H1 (cell line): ENCODE measurements at regions not wholly inside any gene's neighbourhood (a gene's known extent, or its start where the extent isn't known, plus 50 kb on each side); places are given as distances from the start of the nearest gene placed in this dataset.

Source experiments
- BRCA1 ChIP-seq: IDR thresholded peaks from 2 replicates; pipeline ENCODE4 v1.6.1; 2012; ENCODE audit warnings: low read depth, low read length, improper control_type of control experiment
- CBX5 ChIP-seq: fragments of 300-800, 300-1000 bp; sonication (generic); IDR thresholded peaks from 2 replicates; pipeline ENCODE4 v1.7.1; 2016; ENCODE audit warnings: antibody characterized with exemption, low read length, low read depth
- CHD2 ChIP-seq: IDR thresholded peaks from 2 replicates; pipeline ENCODE4 v1.6.1; 2012; ENCODE audit warnings: low read length, improper control_type of control experiment
- CTCF ChIP-seq, 3 experiments: IDR thresholded peaks; 1 replicate in 2 of 3; 2 replicates in 1 of 3; pipeline versions ENCODE4 v1.5.1 to v1.6.1; 2011; ENCODE audit warnings: low read length in 3 of 3, mild to moderate bottlenecking in 3 of 3, inconsistent platforms in 2 of 3, low read depth in 1 of 3, moderate library complexity in 1 of 3; ENCODE audit not compliant: insufficient read depth in 1 of 3; ENCODE audit errors: control extremely low read depth in 1 of 3
- POLR2A ChIP-seq, 2 experiments: IDR thresholded peaks; 1 replicate in 1 of 2; 2 replicates in 1 of 2; pipeline ENCODE4 v1.6.1; 2011; ENCODE audit warnings: low read depth in 2 of 2, low read length in 2 of 2, mild to moderate bottlenecking in 2 of 2; ENCODE audit errors: control extremely low read depth in 1 of 2
- SAP30 ChIP-seq: fragments of 300-600 bp; sonication (generic); IDR thresholded peaks from 2 replicates; pipeline ENCODE4 v1.7.1; 2012; ENCODE audit warnings: low read length, moderate library complexity, mild to moderate bottlenecking, inconsistent platforms; ENCODE audit not compliant: insufficient read depth, insufficient replicate concordance
- SP4 ChIP-seq: IDR thresholded peaks from 2 replicates; pipeline ENCODE4 v1.6.1; 2012; ENCODE audit warnings: low read length, inconsistent platforms
- TBP ChIP-seq: IDR thresholded peaks from 2 replicates; pipeline ENCODE4 v1.6.1; 2011; ENCODE audit warnings: low read depth, low read length, improper control_type of control experiment

GRCh38 chr10:3486346-3487065 lies 298.5 kb downstream of the KLF6 start:
- no peak for TF ChIP-seq SP4
- TF ChIP-seq CTCF (IDR thresholded peaks at IDR 0.05; ENCODE audit: control extremely low read depth in 1 of 3, insufficient read depth in 1 of 3, low read depth in 1 of 3, low read length in 3 of 3): no peak
- no peak for TF ChIP-seq BRCA1
- TF ChIP-seq POLR2A (IDR thresholded peaks at IDR 0.05; ENCODE audit: control extremely low read depth in 1 of 2, low read depth in 2 of 2, low read length in 2 of 2): no peak
- no peak for TF ChIP-seq CBX5
- no peak for TF ChIP-seq CHD2
- no peak for TF ChIP-seq TBP
- TF ChIP-seq SAP30: no peak
